H1 (cell line): ENCODE measurements at regions not wholly inside any gene's neighbourhood (a gene's known extent, or its start where the extent isn't known, plus 50 kb on each side); places are given as distances from the start of the nearest gene placed in this dataset.

Experiments used
- CTCF ChIA-PET: fragments of 300-600 bp; sonication (Branson Sonifier 250); formaldehyde crosslinking; loops from one replicate; lab custom pipeline; 2021; ENCODE audit not compliant: partially characterized antibody; lab: Charles Lee
- POLR2A ChIA-PET: fragments of 300-600 bp; sonication (Branson Sonifier 250); formaldehyde crosslinking; loops from one replicate; lab custom pipeline; 2021; ENCODE audit warnings: inconsistent platforms; ENCODE audit not compliant: partially characterized antibody; lab: Charles Lee
- DNase-seq, 2 experiments: peaks; one replicate each; pipeline versions ENCODE4 v3.0.0 to v3.0.0-alpha.2; 2010 to 2022; ENCODE audit warnings: low spot score in 2 of 2, low read depth in 1 of 2, mixed read lengths in 1 of 2
- FAIRE-seq: peaks from 2 replicates; lab custom pipeline; 2011; peaks lifted over from hg19 to GRCh38; lab: Jason Lieb, UNC
- H2AFZ ChIP-seq: 2 replicates; pipeline ENCODE4 v1.8.1; 2012; ENCODE audit warnings: low read length, inconsistent platforms
- H2AK5ac ChIP-seq: 2 replicates; pipeline ENCODE4 v1.6.1; 2013; ENCODE audit warnings: low read depth, low read length
- H2BK120ac ChIP-seq: replicated peaks from 2 replicates; pipeline ENCODE3; 2013; ENCODE audit warnings: low read depth, low read length, inconsistent platforms
- H2BK12ac ChIP-seq: 2 replicates; pipeline ENCODE4 v1.6.1; 2013; ENCODE audit warnings: low read depth, low read length
- H2BK15ac ChIP-seq: 2 replicates; pipeline ENCODE4 v1.6.1; 2013; ENCODE audit warnings: low read length
- H2BK20ac ChIP-seq: 2 replicates; pipeline ENCODE4 v1.6.1; 2013; ENCODE audit warnings: low read length
- H2BK5ac ChIP-seq: 2 replicates; pipeline ENCODE4 v1.6.1; 2013; ENCODE audit warnings: low read depth, low read length
- H3K14ac ChIP-seq: 2 replicates; pipeline ENCODE4 v1.6.1; 2013; ENCODE audit warnings: inconsistent platforms; ENCODE audit not compliant: insufficient read length
- H3K18ac ChIP-seq: 2 replicates; pipeline ENCODE4 v1.6.1; 2013; ENCODE audit warnings: low read length; ENCODE audit errors: extremely low read depth
- H3K23ac ChIP-seq: 2 replicates; pipeline ENCODE4 v1.6.1; 2013; ENCODE audit warnings: inconsistent platforms; ENCODE audit not compliant: insufficient read length
- H3K23me2 ChIP-seq: 2 replicates; pipeline ENCODE4 v1.6.1; 2013; ENCODE audit warnings: low read depth, low read length
- H3K27ac ChIP-seq: 2 replicates; pipeline ENCODE4 v1.6.1; 2011; ENCODE audit warnings: low read depth, low read length, inconsistent platforms
- H3K27me3 ChIP-seq, 4 experiments: replicated peaks in 1 of 4; 1 replicate in 1 of 4; 2 replicates in 3 of 4; pipeline versions ENCODE4 v1.6.1 to v1.8.1; 2011 to 2013; ENCODE audit warnings: low read length in 3 of 4, mild to moderate bottlenecking in 3 of 4, inconsistent platforms in 2 of 4, mixed read lengths in 2 of 4, moderate library complexity in 1 of 4; ENCODE audit not compliant: control insufficient read depth in 3 of 4, insufficient read depth in 3 of 4; ENCODE audit errors: extremely low read depth in 1 of 4
- H3K36me3 ChIP-seq, 4 experiments: 2 replicates each; pipeline versions ENCODE4 v1.6.1 to v1.8.1; 2011 to 2013; ENCODE audit warnings: mild to moderate bottlenecking in 4 of 4, low read length in 3 of 4, moderate library complexity in 2 of 4, control low read depth in 1 of 4, inconsistent platforms in 1 of 4; ENCODE audit not compliant: insufficient read depth in 4 of 4, control insufficient read depth in 2 of 4
- H3K4ac ChIP-seq: replicated peaks from 2 replicates; pipeline ENCODE3; 2013; ENCODE audit warnings: low read length, low read depth, mixed read lengths, inconsistent platforms; ENCODE audit not compliant: insufficient read length
- H3K4me1 ChIP-seq, 4 experiments: replicated peaks in 1 of 4; 1 replicate in 1 of 4; 2 replicates in 3 of 4; pipeline versions ENCODE4 v1.6.1 to v1.8.1; 2011 to 2013; ENCODE audit warnings: low read length in 3 of 4, inconsistent platforms in 2 of 4, mixed read lengths in 1 of 4; ENCODE audit not compliant: insufficient read depth in 4 of 4, control insufficient read depth in 3 of 4
- H3K4me2 ChIP-seq, 2 experiments: 2 replicates each; pipeline versions ENCODE4 v1.6.1 to v1.8.1; 2011 to 2013; ENCODE audit warnings: low read depth in 2 of 2, low read length in 2 of 2, control low read depth in 1 of 2, inconsistent platforms in 1 of 2, mild to moderate bottlenecking in 1 of 2; ENCODE audit not compliant: insufficient read depth in 1 of 2
- H3K4me3 ChIP-seq, 4 experiments: fragments of 200-600, 300-600 bp in 1 of 4; sonication (generic), shearing (Covaris generic), sonication (Bioruptor Twin) in 1 of 4; 2 replicates each; pipeline versions ENCODE4 v1.5.1 to v1.8.1; 2011 to 2016; ENCODE audit warnings: low read length in 4 of 4, low read depth in 3 of 4, control low read depth in 2 of 4, inconsistent platforms in 2 of 4, mild to moderate bottlenecking in 2 of 4, mixed read lengths in 1 of 4, moderate library complexity in 1 of 4; ENCODE audit not compliant: insufficient read depth in 2 of 4; ENCODE audit errors: extremely low read depth in 1 of 4
- H3K56ac ChIP-seq: replicated peaks from 2 replicates; pipeline ENCODE3; 2013; ENCODE audit warnings: low read depth, mild to moderate bottlenecking, mixed read lengths, low read length, inconsistent platforms; ENCODE audit not compliant: insufficient read length
- H3K79me1 ChIP-seq: 2 replicates; pipeline ENCODE4 v1.6.1; 2013; ENCODE audit warnings: low read depth, low read length, control low read depth
- H3K79me2 ChIP-seq, 2 experiments: 2 replicates each; pipeline versions ENCODE4 v1.6.1 to v1.8.1; 2012 to 2013; ENCODE audit warnings: low read length in 2 of 2, mild to moderate bottlenecking in 2 of 2, inconsistent platforms in 1 of 2; ENCODE audit not compliant: insufficient read depth in 2 of 2, control insufficient read depth in 1 of 2
- H3K9ac ChIP-seq, 4 experiments: replicated peaks in 1 of 4; 1 replicate in 1 of 4; 2 replicates in 3 of 4; pipeline versions ENCODE4 v1.6.1 to v1.8.1; 2011 to 2013; ENCODE audit warnings: low read depth in 3 of 4, low read length in 3 of 4, control low read depth in 2 of 4, mild to moderate bottlenecking in 2 of 4, moderate library complexity in 2 of 4, inconsistent platforms in 1 of 4; ENCODE audit errors: extremely low read depth in 1 of 4
- H3K9me3 ChIP-seq, 2 experiments: 2 replicates each; pipeline versions ENCODE4 v1.6.1 to v1.8.1; 2012 to 2013; ENCODE audit warnings: mild to moderate bottlenecking in 2 of 2, moderate library complexity in 2 of 2, control low read depth in 1 of 2, inconsistent platforms in 1 of 2, low read depth in 1 of 2, low read length in 1 of 2, mixed read lengths in 1 of 2; ENCODE audit not compliant: insufficient read depth in 2 of 2
- H4K20me1 ChIP-seq, 2 experiments: replicated peaks in 1 of 2; 2 replicates each; pipeline versions ENCODE3 to v1.8.1; 2011 to 2013; ENCODE audit warnings: inconsistent platforms in 2 of 2, low read length in 2 of 2, mild to moderate bottlenecking in 1 of 2; ENCODE audit not compliant: insufficient read depth in 2 of 2, control insufficient read depth in 1 of 2
- H4K5ac ChIP-seq: 2 replicates; pipeline ENCODE4 v1.6.1; 2013; ENCODE audit warnings: low read length, low read depth, mixed read lengths, inconsistent platforms; ENCODE audit not compliant: insufficient read length
- H4K8ac ChIP-seq: 2 replicates; pipeline ENCODE4 v1.8.0; 2013; ENCODE audit warnings: mild to moderate bottlenecking, moderate library complexity, low read length, inconsistent platforms; ENCODE audit not compliant: insufficient read depth; ENCODE audit errors: extremely low read depth
- H4K91ac ChIP-seq: replicated peaks from 2 replicates; pipeline ENCODE3; 2013; ENCODE audit warnings: low read length, mixed read lengths, inconsistent platforms; ENCODE audit not compliant: insufficient read length
- ATF3 ChIP-seq: IDR thresholded peaks from 2 replicates; pipeline ENCODE4 v1.6.1; 2011; ENCODE audit warnings: low read depth, mild to moderate bottlenecking, low read length; ENCODE audit not compliant: insufficient read depth
- CHD2 ChIP-seq: IDR thresholded peaks from 2 replicates; pipeline ENCODE4 v1.6.1; 2012; ENCODE audit warnings: low read length, improper control_type of control experiment
- KDM5A ChIP-seq: fragments of 200-600 bp; IDR thresholded peaks from 2 replicates; pipeline ENCODE4 v1.7.1; 2012; ENCODE audit warnings: mild to moderate bottlenecking, low read length, inconsistent platforms, mixed read lengths
- SIRT6 ChIP-seq: IDR thresholded peaks from one replicate; pipeline ENCODE4 v1.7.1; 2012; ENCODE audit warnings: low read length, inconsistent platforms
- SRF ChIP-seq: IDR thresholded peaks from 2 replicates; pipeline ENCODE4 v1.6.1; 2011; ENCODE audit warnings: mild to moderate bottlenecking, low read depth, low read length, moderate library complexity
- SUZ12 ChIP-seq: fragments of 200-600 bp; sonication (generic); IDR thresholded peaks from 2 replicates; pipeline ENCODE4 v1.6.1; 2012; ENCODE audit warnings: mild to moderate bottlenecking, inconsistent platforms, low read length, moderate library complexity, mixed read lengths
- ZNF274 ChIP-seq: IDR thresholded peaks from 2 replicates; pipeline ENCODE4 v1.7.0; 2012; ENCODE audit warnings: low read length, borderline replicate concordance; ENCODE audit errors: extremely low read depth
- WGBS, 2 experiments: shearing (Covaris generic) in 1 of 2; methylation state at CpG; one replicate each; pipeline versions ENCODE4 v1.1.6 to v1.1.7; 2013 to 2015; ENCODE audit warnings: low lambda C conversion rate in 2 of 2, mixed read lengths in 2 of 2, inconsistent platforms in 1 of 2, low coverage in 1 of 2, missing lambda C conversion rate in 1 of 2; ENCODE audit not compliant: insufficient replicate concordance in 2 of 2, insufficient coverage in 1 of 2, insufficient read length in 1 of 2; ENCODE audit errors: extremely low coverage in 1 of 2, missing lambda C conversion rate in 1 of 2; 5-methylcytosine and 5-hydroxymethylcytosine counted together

- 97% methylated on average over 11 of the region's 11 CpGs; no CpG with 5 or more reads in 1 of the 2 experiments for WGBS, 2 experiments
- POLR2A ChIA-PET, result no interaction called here
- H3K79me1 ChIP-seq, result no peaks in the 10 kb centered on the region; the same call in 1 of the 2 replicates
Measured at GRCh38 chr10:3470191-3470590, 297.6 kb upstream of the PITRM1 start.

More at GRCh38 chr10:3470191-3470590, 297.6 kb upstream of the PITRM1 start:
- Histone ChIP-seq H2BK5ac (no peak overlapping the region), H3K4me2 (no peak overlapping the region), H4K91ac (no peak overlapping the region), H3K9me3 (no peaks in the 10 kb centered on the region), H3K79me2 (no peaks in the 10 kb centered on the region), H3K4ac (no peak overlapping the region), H4K8ac (no peak overlapping the region), H3K4me1 (peaks cover 0 to 6% (median 2%) of the 10 kb centered on the region in 4 experiments; a peak in 3 of 7 replicates), H3K9ac (no peak overlapping the region), H3K23me2 (no peaks in the 10 kb centered on the region), H3K23ac (no peak overlapping the region), H3K27ac (no peak overlapping the region), H2AFZ (no peak overlapping the region), H4K20me1 (no peaks in the 10 kb centered on the region), H3K56ac (no peak overlapping the region), H2BK120ac (no peak overlapping the region), H2BK20ac (no peak overlapping the region; the same call in 1 of the 2 replicates), H3K14ac (no peak overlapping the region), H4K5ac (no peak overlapping the region), H3K36me3 (no peaks in the 10 kb centered on the region), H3K4me3 (no peak overlapping the region), H2AK5ac (no peak overlapping the region), H2BK12ac (peak overlapping the region; percentile 43; the same call in 1 of the 2 replicates), H2BK15ac (no peak overlapping the region), H3K18ac (no peak overlapping the region; the same call in 1 of the 2 replicates), H3K27me3 (no peaks in the 10 kb centered on the region)
- TF ChIP-seq KDM5A (no peak), ATF3 (no peak), SIRT6 (no peak), ZNF274 (no peak), CHD2 (no peak), SUZ12 (no peak), SRF (no peak)
- DNase-seq (no peak), FAIRE-seq (no peak)
- CTCF ChIA-PET, result interaction anchor here (0.6 to 1.3 kb wide), 3 partner anchors 125 to 827 kb away, joined by 3 read pairs; no protein-coding TSS in a partner anchor
